B cell (primary cell): ENCODE measurements at regions not wholly inside any gene's neighbourhood (a gene's known extent, or its start where the extent isn't known, plus 50 kb on each side); places are given as distances from the start of the nearest gene placed in this dataset.

ENCODE experiments used
- ATAC-seq: fragments of 200-7000 bp; cut with Tn5 transposase; one replicate; pipeline ENCODE4 v1.10.0; 2021; ENCODE audit warnings: low read depth, mild to moderate bottlenecking, moderate number of reproducible peaks, moderate library complexity
- CTCF ChIA-PET: fragments of 350-600 bp; sonication (Branson Sonifier 250); formaldehyde crosslinking; loops from one replicate; lab custom pipeline; 2021; ENCODE audit warnings: antibody characterized with exemption, inconsistent platforms; lab: Charles Lee
- POLR2A ChIA-PET: fragments of 350-600 bp; sonication (Branson Sonifier 250); formaldehyde crosslinking; loops from one replicate; lab custom pipeline; 2021; ENCODE audit warnings: antibody characterized with exemption; lab: Charles Lee
- DNase-seq: peaks from one replicate; pipeline ENCODE4 v3.0.0; 2013
- H2AFZ ChIP-seq: 2 replicates; pipeline ENCODE4 v1.6.1; 2012; ENCODE audit warnings: mild to moderate bottlenecking, low read depth, low read length; ENCODE audit not compliant: insufficient read depth, poor library complexity, severe bottlenecking
- H3K27ac ChIP-seq, 2 donors: 1 replicate in 1 of 2; 2 replicates in 1 of 2; pipeline ENCODE4 v1.5.1; 2012 to 2013; ENCODE audit warnings: low read length in 2 of 2, mild to moderate bottlenecking in 2 of 2, moderate library complexity in 1 of 2
- H3K27me3 ChIP-seq, 4 experiments: fragments of 200-600 bp in 1 of 4; sonication (generic) in 1 of 4; replicated peaks in 1 of 4; 1 replicate in 2 of 4; 2 replicates in 2 of 4; pipeline versions ENCODE4 v1.6.1 to v1.7.0; 2013 to 2016; ENCODE audit warnings: low read length in 3 of 4, mild to moderate bottlenecking in 2 of 4, mixed read lengths in 1 of 4, moderate library complexity in 1 of 4; ENCODE audit not compliant: insufficient read depth in 4 of 4, control insufficient read depth in 3 of 4; ENCODE audit errors: control extremely low read depth in 1 of 4
- H3K36me3 ChIP-seq, 2 experiments: replicated peaks in 1 of 2; 1 replicate in 1 of 2; 2 replicates in 1 of 2; pipeline versions ENCODE4 v1.6.1 to v1.7.1; 2013; ENCODE audit warnings: low read length in 1 of 2; ENCODE audit not compliant: insufficient read depth in 2 of 2, control insufficient read depth in 1 of 2; ENCODE audit errors: control extremely low read depth in 1 of 2, extremely low read depth in 1 of 2
- H3K4me1 ChIP-seq, 2 donors: fragments of 200-600 bp in 1 of 2; sonication (generic) in 1 of 2; 1 replicate in 1 of 2; 2 replicates in 1 of 2; pipeline versions ENCODE4 v1.5.1 to v1.6.1; 2013 to 2017; ENCODE audit warnings: low read length in 2 of 2; ENCODE audit not compliant: control insufficient read depth in 2 of 2, insufficient read depth in 2 of 2
- H3K4me2 ChIP-seq: replicated peaks from 2 replicates; pipeline ENCODE3; 2012; ENCODE audit warnings: mild to moderate bottlenecking, low read depth, low read length; ENCODE audit not compliant: poor library complexity, severe bottlenecking
- H3K4me3 ChIP-seq, 5 experiments: fragments of 200-600 bp in 1 of 5; sonication (generic) in 1 of 5; 1 replicate in 3 of 5; 2 replicates in 2 of 5; pipeline versions ENCODE4 v1.5.1 to v1.7.0; 2011 to 2016; ENCODE audit warnings: low read length in 4 of 5, mild to moderate bottlenecking in 4 of 5, low read depth in 2 of 5, control low read depth in 1 of 5, moderate library complexity in 1 of 5; ENCODE audit not compliant: insufficient read depth in 1 of 5; ENCODE audit errors: control extremely low read depth in 1 of 5, extremely low read depth in 1 of 5
- H3K79me2 ChIP-seq: fragments of 200-600 bp; sonication (generic); one replicate; pipeline ENCODE4 v1.6.0; 2016; ENCODE audit warnings: low read length; ENCODE audit not compliant: control insufficient read depth, insufficient read depth
- H3K9ac ChIP-seq: fragments of 200-600 bp; sonication (generic); 2 replicates; pipeline ENCODE4 v1.6.1; 2017; ENCODE audit warnings: mild to moderate bottlenecking, low read length, moderate library complexity
- H3K9me3 ChIP-seq, 3 donors: one replicate each; pipeline versions ENCODE4 v1.6.1 to v1.7.1; 2013; ENCODE audit warnings: low read length in 2 of 3; ENCODE audit not compliant: control insufficient read depth in 2 of 3, insufficient read depth in 1 of 3; ENCODE audit errors: control extremely low read depth in 1 of 3
- H4K20me1 ChIP-seq: 2 replicates; pipeline ENCODE4 v1.6.0; 2012; ENCODE audit warnings: mild to moderate bottlenecking, low read length; ENCODE audit not compliant: insufficient read depth, control insufficient read depth, poor library complexity, severe bottlenecking
- H3K27ac Mint-ChIP-seq: one replicate; pipeline ENCODE4 v1.8.0; 2021; ENCODE audit warnings: mixed read lengths
- H3K27me3 Mint-ChIP-seq: one replicate; pipeline ENCODE4 v1.8.0; 2021; ENCODE audit warnings: mixed read lengths
- H3K4me1 Mint-ChIP-seq: one replicate; pipeline ENCODE4 v1.8.0; 2021; ENCODE audit warnings: mixed read lengths
- H3K4me3 Mint-ChIP-seq: one replicate; pipeline ENCODE4 v1.8.0; 2021; ENCODE audit warnings: mixed read lengths
- H3K9me3 Mint-ChIP-seq: one replicate; pipeline ENCODE4 v1.8.0; 2022; ENCODE audit warnings: mixed read lengths; ENCODE audit not compliant: insufficient read depth
- EZH2 ChIP-seq: IDR thresholded peaks from 2 replicates; pipeline ENCODE4 v1.6.1; 2012; ENCODE audit warnings: borderline replicate concordance, low read depth, mild to moderate bottlenecking, moderate library complexity, low read length; ENCODE audit not compliant: insufficient read depth, poor library complexity, severe bottlenecking
- WGBS: methylation state at CpG from one replicate; pipeline ENCODE4 v1.1.5; 2013; ENCODE audit warnings: missing lambda C conversion rate; ENCODE audit not compliant: insufficient coverage; 5-methylcytosine and 5-hydroxymethylcytosine counted together
- intact Hi-C: fragments of 100-400 bp; cut with micrococcal nuclease; formaldehyde crosslinking; loops from one replicate; pipeline ENCODE4 v1.10.0; 2022
- TF ChIP-seq, protein P1 (sequence below): fragments of 200-600 bp; IDR thresholded peaks from one replicate; pipeline ENCODE4 v1.8.0; 2022; ENCODE audit warnings: antibody characterized with exemption, mild to moderate bottlenecking

DNA sequence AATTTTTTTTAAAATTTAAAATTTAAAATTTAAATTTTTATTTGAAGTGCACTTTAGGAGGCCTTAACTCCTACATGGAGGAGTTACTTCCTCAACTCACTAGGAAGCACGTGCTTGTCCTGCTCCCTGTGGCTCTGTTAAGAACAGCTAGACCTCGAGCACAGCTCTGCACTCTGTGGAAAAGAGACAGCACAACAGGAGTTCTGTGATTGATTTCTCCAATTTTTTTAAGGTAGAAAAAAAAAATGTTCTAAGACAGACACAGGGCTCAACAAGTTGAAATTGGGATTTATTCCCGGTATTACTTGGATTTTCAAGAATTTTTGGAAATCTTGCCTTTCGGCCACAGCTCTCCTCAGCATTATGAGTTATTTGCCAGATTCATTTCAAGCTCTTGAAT lies 356.6 kb upstream of the LYPLAL1 start:
- Histone ChIP-seq H3K27ac (no peak overlapping the region), H3K4me2 (no peak overlapping the region), H3K36me3 (no peaks in the 10 kb centered on the region), H3K9me3 (no peaks in the 10 kb centered on the region), H3K79me2 (no peaks in the 10 kb centered on the region), H2AFZ (no peak overlapping the region), H3K9ac (no peak overlapping the region), H3K4me1 (no peaks in the 10 kb centered on the region), H3K4me3 (no peak overlapping the region), H3K27me3 (no peaks in the 10 kb centered on the region), H4K20me1 (no peaks in the 10 kb centered on the region)
- ChIA-PET CTCF (no interaction called here), POLR2A (no interaction called here)
- WGBS = 73% methylated on average over 3 of the region's 4 CpGs
- H3K27me3 Mint-ChIP-seq = no peaks in the 10 kb centered on the region
- no peaks in the 10 kb centered on the region for H3K9me3 Mint-ChIP-seq
- H3K4me1 Mint-ChIP-seq = no peaks in the 10 kb centered on the region
- ATAC-seq = no peak
- intact Hi-C loops = no loop called here
- no peak for TF ChIP-seq EZH2
- TF ChIP-seq, protein P1, sequence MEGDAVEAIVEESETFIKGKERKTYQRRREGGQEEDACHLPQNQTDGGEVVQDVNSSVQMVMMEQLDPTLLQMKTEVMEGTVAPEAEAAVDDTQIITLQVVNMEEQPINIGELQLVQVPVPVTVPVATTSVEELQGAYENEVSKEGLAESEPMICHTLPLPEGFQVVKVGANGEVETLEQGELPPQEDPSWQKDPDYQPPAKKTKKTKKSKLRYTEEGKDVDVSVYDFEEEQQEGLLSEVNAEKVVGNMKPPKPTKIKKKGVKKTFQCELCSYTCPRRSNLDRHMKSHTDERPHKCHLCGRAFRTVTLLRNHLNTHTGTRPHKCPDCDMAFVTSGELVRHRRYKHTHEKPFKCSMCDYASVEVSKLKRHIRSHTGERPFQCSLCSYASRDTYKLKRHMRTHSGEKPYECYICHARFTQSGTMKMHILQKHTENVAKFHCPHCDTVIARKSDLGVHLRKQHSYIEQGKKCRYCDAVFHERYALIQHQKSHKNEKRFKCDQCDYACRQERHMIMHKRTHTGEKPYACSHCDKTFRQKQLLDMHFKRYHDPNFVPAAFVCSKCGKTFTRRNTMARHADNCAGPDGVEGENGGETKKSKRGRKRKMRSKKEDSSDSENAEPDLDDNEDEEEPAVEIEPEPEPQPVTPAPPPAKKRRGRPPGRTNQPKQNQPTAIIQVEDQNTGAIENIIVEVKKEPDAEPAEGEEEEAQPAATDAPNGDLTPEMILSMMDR = no peak
- no peak overlapping the region for H3K27ac Mint-ChIP-seq
- DNase-seq = no peak
- H3K4me3 Mint-ChIP-seq = no peak overlapping the region

DNA sequence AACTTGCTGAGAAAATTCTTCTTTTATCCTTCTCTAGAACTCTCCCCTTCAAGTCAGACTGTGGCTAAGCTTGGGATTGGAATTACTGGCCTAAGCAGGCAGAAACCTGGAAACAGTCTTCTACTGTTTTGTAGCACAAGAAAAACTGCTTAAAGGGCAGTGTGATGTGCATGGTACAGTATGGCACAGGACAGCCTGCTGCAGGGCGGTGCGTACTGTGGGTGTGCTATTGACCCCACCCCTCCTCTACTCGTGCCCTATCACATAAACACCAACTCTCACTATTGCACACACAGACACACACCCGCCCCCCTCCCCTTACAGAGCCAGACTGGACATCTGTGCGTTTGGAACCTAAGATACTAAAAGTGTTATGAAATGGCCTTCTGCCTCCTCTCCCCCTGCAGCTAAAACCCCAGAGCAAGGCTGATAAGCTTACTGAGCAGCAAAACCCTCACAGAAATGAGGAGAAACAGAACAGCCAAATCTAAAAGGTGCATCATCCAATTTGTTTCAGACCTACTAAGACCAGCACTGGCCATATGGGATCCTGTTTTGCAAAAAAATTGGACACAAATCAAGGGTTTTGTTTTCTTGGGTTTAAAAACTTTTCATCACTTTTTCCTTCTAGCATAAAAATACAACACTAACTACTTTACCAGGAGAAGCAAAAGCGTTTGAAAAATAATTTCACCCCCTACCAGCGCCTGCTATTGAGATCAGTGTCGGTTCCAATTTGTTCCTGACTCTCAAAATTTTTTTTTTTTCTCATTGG lies 355.8 kb upstream of the LYPLAL1 start:
- H3K79me2 ChIP-seq = no peaks in the 10 kb centered on the region
- no peaks in the 10 kb centered on the region for H3K9me3 ChIP-seq
- no peaks in the 10 kb centered on the region for H3K4me1 ChIP-seq
- Mint-ChIP-seq H3K9me3 (no peaks in the 10 kb centered on the region), H3K4me3 (no peak overlapping the region), H3K27me3 (no peaks in the 10 kb centered on the region), H3K27ac (no peak overlapping the region), H3K4me1 (no peaks in the 10 kb centered on the region)
- WGBS = 89% methylated on average over 3 of the region's 8 CpGs
- TF ChIP-seq EZH2 = no peak
- TF ChIP-seq, protein P1 = no peak
- no peaks in the 10 kb centered on the region for H3K27me3 ChIP-seq
- no peak overlapping the region for H3K4me2 ChIP-seq
- DNase-seq (no peak), ATAC-seq (no peak)
- no peaks in the 10 kb centered on the region for H4K20me1 ChIP-seq
- H2AFZ ChIP-seq = no peak overlapping the region
- H3K36me3 ChIP-seq = no peaks in the 10 kb centered on the region
- H3K27ac ChIP-seq = no peak overlapping the region
- ChIA-PET CTCF (no interaction called here), POLR2A (no interaction called here)
- H3K9ac ChIP-seq = no peak overlapping the region
- intact Hi-C loops = no loop called here
- no peak overlapping the region for H3K4me3 ChIP-seq
